B cell (primary cell): ENCODE measurements at regions not wholly inside any gene's neighbourhood (a gene's known extent, or its start where the extent isn't known, plus 50 kb on each side); places are given as distances from the start of the nearest gene placed in this dataset.

Experiments used
- ATAC-seq: fragments of 200-7000 bp; cut with Tn5 transposase; one replicate; pipeline ENCODE4 v1.10.0; 2021; ENCODE audit warnings: low read depth, mild to moderate bottlenecking, moderate number of reproducible peaks, moderate library complexity
- CTCF ChIA-PET: fragments of 350-600 bp; sonication (Branson Sonifier 250); formaldehyde crosslinking; loops from one replicate; lab custom pipeline; 2021; ENCODE audit warnings: antibody characterized with exemption, inconsistent platforms; lab: Charles Lee
- POLR2A ChIA-PET: fragments of 350-600 bp; sonication (Branson Sonifier 250); formaldehyde crosslinking; loops from one replicate; lab custom pipeline; 2021; ENCODE audit warnings: antibody characterized with exemption; lab: Charles Lee
- DNase-seq: peaks from one replicate; pipeline ENCODE4 v3.0.0; 2013
- H2AFZ ChIP-seq: 2 replicates; pipeline ENCODE4 v1.6.1; 2012; ENCODE audit warnings: mild to moderate bottlenecking, low read depth, low read length; ENCODE audit not compliant: insufficient read depth, poor library complexity, severe bottlenecking
- H3K27ac ChIP-seq, 2 donors: 1 replicate in 1 of 2; 2 replicates in 1 of 2; pipeline ENCODE4 v1.5.1; 2012 to 2013; ENCODE audit warnings: low read length in 2 of 2, mild to moderate bottlenecking in 2 of 2, moderate library complexity in 1 of 2
- H3K27me3 ChIP-seq, 4 experiments: fragments of 200-600 bp in 1 of 4; sonication (generic) in 1 of 4; replicated peaks in 1 of 4; 1 replicate in 2 of 4; 2 replicates in 2 of 4; pipeline versions ENCODE4 v1.6.1 to v1.7.0; 2013 to 2016; ENCODE audit warnings: low read length in 3 of 4, mild to moderate bottlenecking in 2 of 4, mixed read lengths in 1 of 4, moderate library complexity in 1 of 4; ENCODE audit not compliant: insufficient read depth in 4 of 4, control insufficient read depth in 3 of 4; ENCODE audit errors: control extremely low read depth in 1 of 4
- H3K36me3 ChIP-seq, 2 experiments: replicated peaks in 1 of 2; 1 replicate in 1 of 2; 2 replicates in 1 of 2; pipeline versions ENCODE4 v1.6.1 to v1.7.1; 2013; ENCODE audit warnings: low read length in 1 of 2; ENCODE audit not compliant: insufficient read depth in 2 of 2, control insufficient read depth in 1 of 2; ENCODE audit errors: control extremely low read depth in 1 of 2, extremely low read depth in 1 of 2
- H3K4me1 ChIP-seq, 2 donors: fragments of 200-600 bp in 1 of 2; sonication (generic) in 1 of 2; 1 replicate in 1 of 2; 2 replicates in 1 of 2; pipeline versions ENCODE4 v1.5.1 to v1.6.1; 2013 to 2017; ENCODE audit warnings: low read length in 2 of 2; ENCODE audit not compliant: control insufficient read depth in 2 of 2, insufficient read depth in 2 of 2
- H3K4me2 ChIP-seq: replicated peaks from 2 replicates; pipeline ENCODE3; 2012; ENCODE audit warnings: mild to moderate bottlenecking, low read depth, low read length; ENCODE audit not compliant: poor library complexity, severe bottlenecking
- H3K4me3 ChIP-seq, 5 experiments: fragments of 200-600 bp in 1 of 5; sonication (generic) in 1 of 5; 1 replicate in 3 of 5; 2 replicates in 2 of 5; pipeline versions ENCODE4 v1.5.1 to v1.7.0; 2011 to 2016; ENCODE audit warnings: low read length in 4 of 5, mild to moderate bottlenecking in 4 of 5, low read depth in 2 of 5, control low read depth in 1 of 5, moderate library complexity in 1 of 5; ENCODE audit not compliant: insufficient read depth in 1 of 5; ENCODE audit errors: control extremely low read depth in 1 of 5, extremely low read depth in 1 of 5
- H3K79me2 ChIP-seq: fragments of 200-600 bp; sonication (generic); one replicate; pipeline ENCODE4 v1.6.0; 2016; ENCODE audit warnings: low read length; ENCODE audit not compliant: control insufficient read depth, insufficient read depth
- H3K9ac ChIP-seq: fragments of 200-600 bp; sonication (generic); 2 replicates; pipeline ENCODE4 v1.6.1; 2017; ENCODE audit warnings: mild to moderate bottlenecking, low read length, moderate library complexity
- H3K9me3 ChIP-seq, 3 donors: one replicate each; pipeline versions ENCODE4 v1.6.1 to v1.7.1; 2013; ENCODE audit warnings: low read length in 2 of 3; ENCODE audit not compliant: control insufficient read depth in 2 of 3, insufficient read depth in 1 of 3; ENCODE audit errors: control extremely low read depth in 1 of 3
- H4K20me1 ChIP-seq: 2 replicates; pipeline ENCODE4 v1.6.0; 2012; ENCODE audit warnings: mild to moderate bottlenecking, low read length; ENCODE audit not compliant: insufficient read depth, control insufficient read depth, poor library complexity, severe bottlenecking
- H3K27ac Mint-ChIP-seq: one replicate; pipeline ENCODE4 v1.8.0; 2021; ENCODE audit warnings: mixed read lengths
- H3K27me3 Mint-ChIP-seq: one replicate; pipeline ENCODE4 v1.8.0; 2021; ENCODE audit warnings: mixed read lengths
- H3K4me1 Mint-ChIP-seq: one replicate; pipeline ENCODE4 v1.8.0; 2021; ENCODE audit warnings: mixed read lengths
- H3K4me3 Mint-ChIP-seq: one replicate; pipeline ENCODE4 v1.8.0; 2021; ENCODE audit warnings: mixed read lengths
- H3K9me3 Mint-ChIP-seq: one replicate; pipeline ENCODE4 v1.8.0; 2022; ENCODE audit warnings: mixed read lengths; ENCODE audit not compliant: insufficient read depth
- EZH2 ChIP-seq: IDR thresholded peaks from 2 replicates; pipeline ENCODE4 v1.6.1; 2012; ENCODE audit warnings: borderline replicate concordance, low read depth, mild to moderate bottlenecking, moderate library complexity, low read length; ENCODE audit not compliant: insufficient read depth, poor library complexity, severe bottlenecking
- WGBS: methylation state at CpG from one replicate; pipeline ENCODE4 v1.1.5; 2013; ENCODE audit warnings: missing lambda C conversion rate; ENCODE audit not compliant: insufficient coverage; 5-methylcytosine and 5-hydroxymethylcytosine counted together
- intact Hi-C: fragments of 100-400 bp; cut with micrococcal nuclease; formaldehyde crosslinking; loops from one replicate; pipeline ENCODE4 v1.10.0; 2022
- TF ChIP-seq, protein P1 (sequence below): fragments of 200-600 bp; IDR thresholded peaks from one replicate; pipeline ENCODE4 v1.8.0; 2022; ENCODE audit warnings: antibody characterized with exemption, mild to moderate bottlenecking

DNA sequence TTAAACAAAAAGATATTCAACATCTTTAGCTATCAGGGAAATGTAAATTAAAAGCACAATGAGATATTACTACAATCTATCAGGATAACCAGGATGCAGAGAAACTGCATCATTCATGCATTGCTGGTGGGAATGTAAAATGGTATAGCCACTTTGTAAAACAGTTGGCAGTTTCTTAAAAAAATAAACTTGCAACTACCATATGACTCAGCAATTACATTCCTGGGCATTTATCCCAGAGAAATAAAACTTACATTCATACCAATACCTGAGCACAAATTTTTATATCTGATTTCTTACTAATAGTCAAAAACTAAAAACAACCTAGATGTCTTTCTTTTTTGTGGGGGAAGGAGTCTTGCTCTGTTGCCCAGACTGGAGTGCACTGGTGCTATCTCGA is 190.3 kb upstream of the TAB2 start:
- H3K9me3 ChIP-seq = no peaks in the 10 kb centered on the region
- TF ChIP-seq EZH2 = no peak
- TF ChIP-seq, protein P1, sequence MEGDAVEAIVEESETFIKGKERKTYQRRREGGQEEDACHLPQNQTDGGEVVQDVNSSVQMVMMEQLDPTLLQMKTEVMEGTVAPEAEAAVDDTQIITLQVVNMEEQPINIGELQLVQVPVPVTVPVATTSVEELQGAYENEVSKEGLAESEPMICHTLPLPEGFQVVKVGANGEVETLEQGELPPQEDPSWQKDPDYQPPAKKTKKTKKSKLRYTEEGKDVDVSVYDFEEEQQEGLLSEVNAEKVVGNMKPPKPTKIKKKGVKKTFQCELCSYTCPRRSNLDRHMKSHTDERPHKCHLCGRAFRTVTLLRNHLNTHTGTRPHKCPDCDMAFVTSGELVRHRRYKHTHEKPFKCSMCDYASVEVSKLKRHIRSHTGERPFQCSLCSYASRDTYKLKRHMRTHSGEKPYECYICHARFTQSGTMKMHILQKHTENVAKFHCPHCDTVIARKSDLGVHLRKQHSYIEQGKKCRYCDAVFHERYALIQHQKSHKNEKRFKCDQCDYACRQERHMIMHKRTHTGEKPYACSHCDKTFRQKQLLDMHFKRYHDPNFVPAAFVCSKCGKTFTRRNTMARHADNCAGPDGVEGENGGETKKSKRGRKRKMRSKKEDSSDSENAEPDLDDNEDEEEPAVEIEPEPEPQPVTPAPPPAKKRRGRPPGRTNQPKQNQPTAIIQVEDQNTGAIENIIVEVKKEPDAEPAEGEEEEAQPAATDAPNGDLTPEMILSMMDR = no peak
- H3K4me1 Mint-ChIP-seq = peaks cover 23% of the 10 kb centered on the region
- H4K20me1 ChIP-seq = no peaks in the 10 kb centered on the region
- peaks cover 14 to 17% of the 10 kb centered on the region in 2 donors for H3K4me1 ChIP-seq
- no peak overlapping the region for H2AFZ ChIP-seq
- ChIA-PET POLR2A (no interaction called here), CTCF (interaction anchor here (0.7 kb wide), 1 partner anchor 23 kb away, joined by 4 read pairs; no protein-coding TSS in a partner anchor)
- H3K27ac ChIP-seq = no peak overlapping the region
- H3K9ac ChIP-seq = no peak overlapping the region
- DNase-seq (no peak), ATAC-seq (no peak)
- no peak overlapping the region for H3K4me3 ChIP-seq
- H3K4me2 ChIP-seq = no peak overlapping the region
- no peaks in the 10 kb centered on the region for H3K79me2 ChIP-seq
- H3K27ac Mint-ChIP-seq = no peak overlapping the region
- no peak overlapping the region for H3K4me3 Mint-ChIP-seq
- no peaks in the 10 kb centered on the region for H3K27me3 ChIP-seq
- WGBS = 100% methylated on average over 1 of the region's 1 CpG
- intact Hi-C loops = no loop called here
- H3K9me3 Mint-ChIP-seq = peaks cover 3% of the 10 kb centered on the region
- H3K36me3 ChIP-seq = no peaks in the 10 kb centered on the region
- H3K27me3 Mint-ChIP-seq = no peaks in the 10 kb centered on the region

DNA sequence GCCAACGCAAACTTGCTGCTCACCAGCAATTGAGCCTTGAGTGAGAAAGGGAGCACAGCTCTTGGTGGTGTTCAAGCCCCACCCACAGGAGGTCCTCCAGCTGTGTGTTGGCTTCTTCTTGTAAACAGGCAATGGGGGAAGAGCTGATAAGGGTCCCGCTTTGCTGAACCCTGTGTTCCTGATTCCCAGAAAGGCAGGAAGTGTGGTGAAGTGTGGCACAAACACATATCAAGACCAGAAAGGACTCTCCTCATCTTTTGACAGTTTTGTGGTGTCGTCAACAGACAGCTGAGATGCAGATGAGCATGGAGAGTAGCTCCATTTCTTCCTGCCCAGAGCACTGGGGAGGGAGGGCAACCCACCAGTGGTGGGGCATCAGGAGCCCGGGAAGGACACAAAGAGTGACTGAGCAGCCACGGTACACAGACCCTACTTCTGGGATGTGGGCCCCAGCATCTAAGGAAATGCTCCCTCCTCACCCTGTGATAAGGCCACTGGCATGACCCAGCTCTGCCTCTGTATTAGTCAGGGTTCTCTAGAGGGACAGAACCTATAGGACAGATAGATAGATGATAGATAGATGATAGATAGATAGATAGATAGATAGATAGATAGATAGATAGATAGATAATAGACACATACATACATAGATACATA is 188.9 kb upstream of the TAB2 start:
- peak overlapping the region; percentile 40 for H3K4me2 ChIP-seq
- H3K4me1 Mint-ChIP-seq = peaks cover 23% of the 10 kb centered on the region

More for the DNA sequence above, 188.9 kb upstream of the TAB2 start:
- DNase-seq = no peak
- no peak overlapping the region for H3K4me3 Mint-ChIP-seq
- Histone ChIP-seq H3K9me3 (no peaks in the 10 kb centered on the region), H3K79me2 (no peaks in the 10 kb centered on the region), H3K4me1 (peaks cover 14 to 17% of the 10 kb centered on the region in 2 donors), H4K20me1 (no peaks in the 10 kb centered on the region), H3K27ac (peak overlapping the region in 1 of 2 donors; percentile 53), H3K27me3 (no peaks in the 10 kb centered on the region), H2AFZ (peak overlapping the region; percentile 71), H3K4me3 (no peak overlapping the region), H3K9ac (no peak overlapping the region), H3K36me3 (no peaks in the 10 kb centered on the region)
- WGBS = 0% methylated on average over 3 of the region's 5 CpGs
- peaks cover 3% of the 10 kb centered on the region for H3K9me3 Mint-ChIP-seq
- POLR2A ChIA-PET = no interaction called here
- peak; percentile 36 for ATAC-seq
- TF ChIP-seq, protein P1 = no peak
- TF ChIP-seq EZH2 = no peak
- H3K27ac Mint-ChIP-seq = peak overlapping the region; percentile 74
- intact Hi-C loops = no loop called here
- no peaks in the 10 kb centered on the region for H3K27me3 Mint-ChIP-seq
- CTCF ChIA-PET = interaction anchor here (0.6 kb wide), 1 partner anchor 478 kb away, joined by 6 read pairs; no protein-coding TSS in a partner anchor
